Sigmoid colon (tissue), 4 donors: ENCODE measurements at regions not wholly inside any gene's neighbourhood (a gene's known extent, or its start where the extent isn't known, plus 50 kb on each side); places are given as distances from the start of the nearest gene placed in this dataset.

ENCODE experiments used
- POLR2A ChIP-seq, 2 donors: fragments of 450-650 bp; IDR thresholded peaks; one replicate each; pipeline ENCODE4 v1.6.1; 2016; ENCODE audit warnings: antibody characterized with exemption in 2 of 2, mild to moderate bottlenecking in 2 of 2, moderate library complexity in 2 of 2
- POLR2AphosphoS5 ChIP-seq, 4 donors: sonication (generic); formaldehyde crosslinking; IDR thresholded peaks; one replicate each; pipeline ENCODE4 v1.6.1; 2017; ENCODE audit warnings: antibody characterized with exemption in 4 of 4
- TF ChIP-seq, protein P1 (sequence below), 4 experiments: fragments of 450-650 bp in 3 of 4; fragments of 200-600 bp in 1 of 4; IDR thresholded peaks; one replicate each; pipeline ENCODE4 v1.5.1; 2016 to 2019; ENCODE audit warnings: antibody characterized with exemption in 4 of 4, mild to moderate bottlenecking in 3 of 4, moderate library complexity in 2 of 4

DNA sequence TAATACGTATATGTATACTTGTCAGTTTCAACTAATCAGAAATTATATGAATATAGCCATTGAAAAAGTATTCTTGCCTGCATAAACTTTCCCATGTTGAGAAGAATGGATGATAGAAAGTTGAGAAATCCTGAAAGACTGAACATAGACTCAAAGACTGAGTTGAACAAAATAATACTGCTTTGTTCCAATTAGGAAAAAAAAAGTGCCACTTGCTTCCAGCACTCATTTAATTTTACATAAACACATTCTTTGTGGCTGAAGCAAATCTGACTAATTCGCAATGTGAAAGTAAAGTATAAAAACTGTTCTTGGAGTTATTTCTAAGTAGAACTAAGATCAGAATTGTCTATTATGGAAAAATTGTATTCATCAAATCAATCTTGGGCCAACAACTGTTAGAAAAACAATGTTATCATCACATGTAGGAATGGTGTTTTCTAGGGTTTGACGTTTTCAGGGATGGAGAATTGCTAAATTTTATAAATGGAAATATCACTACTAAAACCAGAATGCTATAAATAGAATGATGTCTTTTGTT is 2334.6 kb downstream of the PCDH7 start:
- TF ChIP-seq, protein P1, sequence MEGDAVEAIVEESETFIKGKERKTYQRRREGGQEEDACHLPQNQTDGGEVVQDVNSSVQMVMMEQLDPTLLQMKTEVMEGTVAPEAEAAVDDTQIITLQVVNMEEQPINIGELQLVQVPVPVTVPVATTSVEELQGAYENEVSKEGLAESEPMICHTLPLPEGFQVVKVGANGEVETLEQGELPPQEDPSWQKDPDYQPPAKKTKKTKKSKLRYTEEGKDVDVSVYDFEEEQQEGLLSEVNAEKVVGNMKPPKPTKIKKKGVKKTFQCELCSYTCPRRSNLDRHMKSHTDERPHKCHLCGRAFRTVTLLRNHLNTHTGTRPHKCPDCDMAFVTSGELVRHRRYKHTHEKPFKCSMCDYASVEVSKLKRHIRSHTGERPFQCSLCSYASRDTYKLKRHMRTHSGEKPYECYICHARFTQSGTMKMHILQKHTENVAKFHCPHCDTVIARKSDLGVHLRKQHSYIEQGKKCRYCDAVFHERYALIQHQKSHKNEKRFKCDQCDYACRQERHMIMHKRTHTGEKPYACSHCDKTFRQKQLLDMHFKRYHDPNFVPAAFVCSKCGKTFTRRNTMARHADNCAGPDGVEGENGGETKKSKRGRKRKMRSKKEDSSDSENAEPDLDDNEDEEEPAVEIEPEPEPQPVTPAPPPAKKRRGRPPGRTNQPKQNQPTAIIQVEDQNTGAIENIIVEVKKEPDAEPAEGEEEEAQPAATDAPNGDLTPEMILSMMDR (IDR thresholded peaks at IDR 0.05) = no peak
- no peak for TF ChIP-seq POLR2A (IDR thresholded peaks at IDR 0.05)
- no peak for TF ChIP-seq POLR2AphosphoS5 (IDR thresholded peaks at IDR 0.05)
